ENCODE measurements at regions not wholly inside any gene's neighbourhood (a gene's known extent, or its start where the extent isn't known, plus 50 kb on each side); places are given as distances from the start of the nearest gene placed in this dataset.

GRCh38 chr11:96658436-96658835, 268.6 kb downstream of the JRKL start:
- no peak for DNase-seq
- Histone ChIP-seq H3K27me3 (no peaks in the 10 kb centered on the region), H3K36me3 (no peaks in the 10 kb centered on the region), H3K4me1 (no peaks in the 10 kb centered on the region), H3K27ac (no peak overlapping the region), H3K4me3 (no peak overlapping the region), H3K9me3 (no peaks in the 10 kb centered on the region)
- TF ChIP-seq CTCF (IDR thresholded peaks at IDR 0.05) (no peak), POLR2A (IDR thresholded peaks at IDR 0.05) (no peak)

- no peaks in the 10 kb centered on the region for H3K9me3 ChIP-seq
- no peaks in the 10 kb centered on the region for H3K36me3 ChIP-seq
- no peaks in the 10 kb centered on the region for H3K4me1 ChIP-seq
- H3K27ac ChIP-seq = no peak overlapping the region
- TF ChIP-seq POLR2A (IDR thresholded peaks at IDR 0.05) (no peak), CTCF (IDR thresholded peaks at IDR 0.05) (no peak)
- no peaks in the 10 kb centered on the region for H3K27me3 ChIP-seq
- H3K4me3 ChIP-seq = no peak overlapping the region
- DNase-seq = no peak
Measured at GRCh38 chr11:96664110-96664509, 274.3 kb downstream of the JRKL start.

GRCh38 chr11:96680211-96681018, 290.6 kb downstream of the JRKL start:
- Histone ChIP-seq H3K4me3 (no peak overlapping the region), H3K27ac (no peak overlapping the region), H3K4me1 (no peaks in the 10 kb centered on the region), H3K36me3 (no peaks in the 10 kb centered on the region), H3K27me3 (no peaks in the 10 kb centered on the region), H3K9me3 (no peaks in the 10 kb centered on the region)
- TF ChIP-seq POLR2A (IDR thresholded peaks at IDR 0.05) = no peak
- no peak for TF ChIP-seq CTCF (IDR thresholded peaks at IDR 0.05)
- no peak for DNase-seq

- H3K27me3 ChIP-seq = no peaks in the 10 kb centered on the region
- TF ChIP-seq CTCF (IDR thresholded peaks at IDR 0.05) = no peak
- H3K4me3 ChIP-seq = no peak overlapping the region
- H3K4me1 ChIP-seq = no peaks in the 10 kb centered on the region
- no peaks in the 10 kb centered on the region for H3K9me3 ChIP-seq
- DNase-seq = no peak
- H3K36me3 ChIP-seq = no peaks in the 10 kb centered on the region
- H3K27ac ChIP-seq = no peak overlapping the region
Measured at GRCh38 chr11:96681019-96681716, 291.4 kb downstream of the JRKL start.

DNA sequence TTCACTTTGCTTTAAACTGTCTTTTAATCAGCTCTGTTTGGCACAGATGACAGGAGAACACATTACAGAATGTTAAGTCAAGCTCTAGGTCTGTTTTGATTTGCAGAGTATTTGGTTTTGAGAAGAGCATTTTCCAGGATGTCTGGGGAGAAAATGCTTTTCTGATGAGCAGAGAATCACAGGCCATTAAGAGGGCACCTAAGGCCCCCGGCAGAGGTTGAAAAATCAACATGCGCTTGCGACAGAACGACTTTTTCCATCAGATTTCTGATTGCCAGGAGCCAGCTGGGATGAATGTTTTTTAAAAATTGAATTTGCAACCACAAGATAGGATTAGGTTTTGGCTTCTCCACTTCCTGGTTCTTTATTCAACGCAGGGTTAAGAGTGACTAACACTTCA, 304.5 kb downstream of the JRKL start:
- no peaks in the 10 kb centered on the region for H3K36me3 ChIP-seq
- no peaks in the 10 kb centered on the region for H3K27me3 ChIP-seq
- H3K4me3 ChIP-seq = no peak overlapping the region
- DNase-seq = no peak
- no peaks in the 10 kb centered on the region for H3K4me1 ChIP-seq
- no peaks in the 10 kb centered on the region for H3K9me3 ChIP-seq
- H3K27ac ChIP-seq = no peak overlapping the region
- TF ChIP-seq CTCF (IDR thresholded peaks at IDR 0.05) = no peak
- no peak for TF ChIP-seq POLR2A (IDR thresholded peaks at IDR 0.05)

Measured in Peyer's patch (tissue), 4 donors.